OCI-LY7 (cell line): ENCODE measurements at regions not wholly inside any gene's neighbourhood (a gene's known extent, or its start where the extent isn't known, plus 50 kb on each side); places are given as distances from the start of the nearest gene placed in this dataset.
A peak's percentile ranks its signal among the peaks of the same experiment; 100 is the strongest.

ENCODE experiments used
- BruUV-seq: library from RNA; stranded (reverse); fragments of 400-500 nt; replicated peaks from 2 replicates; lab custom pipeline; 2021; lab: Mats Ljungman, UMichigan
- CTCF ChIA-PET: fragments of 300-600 bp; sonication (Branson Sonifier 250); formaldehyde crosslinking; loops from one replicate; lab custom pipeline; 2022; ENCODE audit warnings: antibody characterized with exemption; ENCODE audit not compliant: unreplicated experiment; lab: Charles Lee
- POLR2A ChIA-PET: fragments of 300-600 bp; sonication (Branson Sonifier 250); formaldehyde crosslinking; loops from one replicate; lab custom pipeline; 2022; ENCODE audit warnings: antibody characterized with exemption; lab: Charles Lee
- DNase-seq: peaks from one replicate; pipeline ENCODE4 v3.0.0-alpha.2; 2015; ENCODE audit warnings: low spot score
- H2AFZ ChIP-seq: fragments of 200-600 bp; sonication (generic), shearing (Covaris generic); 2 replicates; pipeline ENCODE4 v1.6.1; 2014; ENCODE audit warnings: mild to moderate bottlenecking, antibody characterized with exemption, low read length, moderate library complexity
- H3K27ac ChIP-seq: fragments of 200-600 bp; sonication (generic); 2 replicates; pipeline ENCODE4 v1.5.1; 2014; ENCODE audit warnings: mixed run types, low read depth, mild to moderate bottlenecking, moderate library complexity, low read length, inconsistent platforms; ENCODE audit not compliant: poor library complexity, severe bottlenecking
- H3K36me3 ChIP-seq: fragments of 200-600 bp; sonication (generic); 2 replicates; pipeline ENCODE4 v1.6.1; 2014; ENCODE audit warnings: mild to moderate bottlenecking, antibody characterized with exemption, low read length, moderate library complexity, mixed read lengths; ENCODE audit not compliant: insufficient read depth
- H3K4me1 ChIP-seq: fragments of 200-600 bp; sonication (generic); 2 replicates; pipeline ENCODE4 v1.5.1; 2014; ENCODE audit warnings: mild to moderate bottlenecking, low read length; ENCODE audit not compliant: insufficient read depth, poor library complexity, severe bottlenecking
- H3K4me2 ChIP-seq: fragments of 200-600 bp; sonication (generic); 2 replicates; pipeline ENCODE4 v1.6.1; 2014; ENCODE audit warnings: mild to moderate bottlenecking, low read length
- H3K4me3 ChIP-seq: fragments of 200-600 bp; sonication (generic); 2 replicates; pipeline ENCODE4 v1.5.1; 2014; ENCODE audit warnings: mild to moderate bottlenecking, low read depth, low read length; ENCODE audit not compliant: poor library complexity, severe bottlenecking
- H3K79me2 ChIP-seq: fragments of 200-600 bp; sonication (generic); 2 replicates; pipeline ENCODE4 v1.6.1; 2016; ENCODE audit warnings: low read depth, mild to moderate bottlenecking, low read length, moderate library complexity, mixed read lengths; ENCODE audit not compliant: insufficient read depth
- H3K9me2 ChIP-seq: fragments of 200-600 bp; sonication (generic); 2 replicates; pipeline ENCODE4 v1.6.1; 2016; ENCODE audit warnings: mild to moderate bottlenecking, low read length, mixed read lengths; ENCODE audit not compliant: insufficient read depth
- H3K9me3 ChIP-seq: fragments of 200-600 bp; sonication (generic); 2 replicates; pipeline ENCODE4 v1.6.1; 2014; ENCODE audit warnings: mild to moderate bottlenecking, mixed run types, low read length, mixed read lengths
- H4K20me1 ChIP-seq: fragments of 200-600 bp; sonication (generic); 2 replicates; pipeline ENCODE4 v1.6.1; 2014; ENCODE audit warnings: mild to moderate bottlenecking, antibody characterized with exemption, low read length, moderate library complexity, mixed read lengths; ENCODE audit not compliant: insufficient read depth
- CTCF ChIP-seq: fragments of 200-600 bp; sonication (generic); conservative IDR thresholded peaks from 2 replicates; pipeline ENCODE4 v1.5.1; 2014; ENCODE audit warnings: mild to moderate bottlenecking, antibody characterized with exemption, low read length, moderate library complexity, mixed read lengths
- EZH2phosphoT487 ChIP-seq: fragments of 200-600 bp; sonication (generic); IDR thresholded peaks from 2 replicates; pipeline ENCODE4 v1.6.1; 2018; ENCODE audit warnings: low read depth, borderline replicate concordance, mild to moderate bottlenecking, mixed run types, antibody characterized with exemption, low read length, moderate library complexity, mixed read lengths
- intact Hi-C: fragments of 100-400 bp; cut with micrococcal nuclease; formaldehyde crosslinking; loops from one replicate; pipeline ENCODE4 v1.10.0; 2022; ENCODE audit not compliant: unreplicated experiment

- H3K9me2 ChIP-seq, result no peaks in the 10 kb centered on the region
- no peaks in the 10 kb centered on the region for H3K4me1 ChIP-seq
- no peak for DNase-seq
- no peak overlapping the region for H3K27ac ChIP-seq
- ChIA-PET POLR2A (interaction anchor here (0.6 to 1.8 kb wide), 4 partner anchors 12 to 78 kb away, joined by 3 to 5 read pairs (median 4); partner anchors contain the start of gene RASGEF1B), CTCF (no interaction called here)
- no peak overlapping the region for H3K4me3 ChIP-seq
- TF ChIP-seq CTCF (no peak), EZH2phosphoT487 (no peak)
- no peaks in the 10 kb centered on the region for H4K20me1 ChIP-seq
- no peaks in the 10 kb centered on the region for H3K9me3 ChIP-seq
- intact Hi-C loops, result no loop called here
- no peak overlapping the region for H2AFZ ChIP-seq
- H3K36me3 ChIP-seq, result no peaks in the 10 kb centered on the region
- no TSS peak for BruUV-seq
- H3K4me2 ChIP-seq, result no peak overlapping the region
- H3K79me2 ChIP-seq, result no peaks in the 10 kb centered on the region
Observed at GRCh38 chr4:81550388-81550859, 78.7 kb upstream of the RASGEF1B start.

GRCh38 chr4:81549984-81550383, 78.3 kb upstream of the RASGEF1B start:
- DNase-seq, result no peak
- no peak for TF ChIP-seq EZH2phosphoT487
- no peak for TF ChIP-seq CTCF
- no peaks in the 10 kb centered on the region for H3K36me3 ChIP-seq
- H3K4me3 ChIP-seq, result no peak overlapping the region
- H3K79me2 ChIP-seq, result no peaks in the 10 kb centered on the region
- H3K9me3 ChIP-seq, result no peaks in the 10 kb centered on the region
- no peak overlapping the region for H3K4me2 ChIP-seq
- no peak overlapping the region for H3K27ac ChIP-seq
- no peaks in the 10 kb centered on the region for H3K9me2 ChIP-seq
- ChIA-PET POLR2A (interaction anchor here (0.8 to 1.8 kb wide), 5 partner anchors 18 to 84 kb away, joined by 3 to 5 read pairs (median 3); partner anchors contain the start of gene RASGEF1B), CTCF (no interaction called here)
- intact Hi-C loops, result no loop called here
- H3K4me1 ChIP-seq, result no peaks in the 10 kb centered on the region
- BruUV-seq, result no TSS peak
- H4K20me1 ChIP-seq, result no peaks in the 10 kb centered on the region
- H2AFZ ChIP-seq, result no peak overlapping the region

- POLR2A ChIA-PET, result interaction anchor here (2.4 kb wide), 1 partner anchor 14 kb away, joined by 14 read pairs; no protein-coding TSS in a partner anchor
- BruUV-seq, result no TSS peak
- no peak overlapping the region for H3K4me2 ChIP-seq
Observed at GRCh38 chr4:81546777-81547176, 75.1 kb upstream of the RASGEF1B start.

More at GRCh38 chr4:81546777-81547176, 75.1 kb upstream of the RASGEF1B start:
- CTCF ChIA-PET, result no interaction called here
- Histone ChIP-seq H3K27ac (no peak overlapping the region), H3K4me1 (peaks cover under 1% of the 10 kb centered on the region), H4K20me1 (no peaks in the 10 kb centered on the region), H3K79me2 (no peaks in the 10 kb centered on the region), H3K9me2 (no peaks in the 10 kb centered on the region), H3K36me3 (no peaks in the 10 kb centered on the region), H2AFZ (0 out of 2 replicates have a peak overlapping the region, but pooled peaks have one; percentile 17), H3K9me3 (no peaks in the 10 kb centered on the region), H3K4me3 (no peak overlapping the region)
- intact Hi-C loops, result no loop called here
- DNase-seq, result no peak
- no peak for TF ChIP-seq CTCF
- no peak for TF ChIP-seq EZH2phosphoT487
